HEK293 (cell line): ENCODE measurements at regions not wholly inside any gene's neighbourhood (a gene's known extent, or its start where the extent isn't known, plus 50 kb on each side); places are given as distances from the start of the nearest gene placed in this dataset.
A peak's percentile ranks its signal among the peaks of the same experiment; 100 is the strongest.

Experiments used
- CTCF ChIA-PET: fragments of 350-600 bp; formaldehyde crosslinking; extraction: SDS; loops from one replicate; lab custom pipeline; 2021; ENCODE audit warnings: antibody characterized with exemption; lab: Yijun Ruan, JAX
- POLR2A ChIA-PET: fragments of 300-600 bp; formaldehyde crosslinking; extraction: SDS; loops from one replicate; lab custom pipeline; 2020; ENCODE audit warnings: antibody characterized with exemption, inconsistent platforms; lab: Yijun Ruan, JAX
- H3K27ac ChIP-seq: fragments of 200-500 bp; sonication (Bioruptor generic); 2 replicates; pipeline ENCODE4 v1.5.1; 2014; ENCODE audit warnings: low read depth, low read length, control low read depth, inconsistent platforms; ENCODE audit errors: extremely low read depth
- H3K36me3 ChIP-seq, 2 experiments: fragments of 200-500 bp in 1 of 2; sonication (Bioruptor generic) in 1 of 2; 1 replicate in 1 of 2; 2 replicates in 1 of 2; pipeline ENCODE4 v1.5.1; 2014 to 2017; ENCODE audit warnings: inconsistent platforms in 2 of 2, low read length in 2 of 2; ENCODE audit not compliant: control insufficient read depth in 2 of 2, insufficient read depth in 1 of 2
- H3K4me1 ChIP-seq: fragments of 200-500 bp; sonication (Bioruptor generic); 2 replicates; pipeline ENCODE4 v1.5.1; 2014; ENCODE audit warnings: mild to moderate bottlenecking, low read length, inconsistent platforms; ENCODE audit not compliant: control insufficient read depth, insufficient read depth
- H3K4me3 ChIP-seq: 2 replicates; pipeline ENCODE4 v1.5.1; 2011; ENCODE audit warnings: low read depth, mild to moderate bottlenecking, control low read depth, low read length, moderate library complexity
- H3K9me3 ChIP-seq: fragments of 200-500 bp; sonication (Bioruptor generic); 2 replicates; pipeline ENCODE4 v1.5.1; 2014; ENCODE audit warnings: low read depth, low read length, inconsistent platforms; ENCODE audit not compliant: control insufficient read depth, insufficient read depth
- GLIS1 ChIP-seq: fragments of 450-650 bp; formaldehyde crosslinking; IDR thresholded peaks from 2 replicates; pipeline ENCODE4 v1.5.1; 2016; ENCODE audit warnings: missing biosample characterization, missing genetic modification characterization
- KLF17 ChIP-seq: fragments of 450-650 bp; formaldehyde crosslinking; IDR thresholded peaks from 2 replicates; pipeline ENCODE4 v1.5.1; 2016; ENCODE audit warnings: missing biosample characterization, missing genetic modification characterization
- PRDM4 ChIP-seq: fragments of 450-650 bp; formaldehyde crosslinking; IDR thresholded peaks from 2 replicates; pipeline ENCODE4 v1.5.1; 2017; ENCODE audit warnings: missing biosample characterization, missing genetic modification characterization
- PRDM6 ChIP-seq: fragments of 450-650 bp; formaldehyde crosslinking; IDR thresholded peaks from 2 replicates; pipeline ENCODE4 v1.5.1; 2017; ENCODE audit warnings: missing biosample characterization, missing genetic modification characterization
- RBAK ChIP-seq: fragments of 450-650 bp; formaldehyde crosslinking; IDR thresholded peaks from 2 replicates; pipeline ENCODE4 v1.5.1; 2016; ENCODE audit warnings: missing biosample characterization, missing genetic modification characterization
- ZBTB48 ChIP-seq: fragments of 450-650 bp; formaldehyde crosslinking; IDR thresholded peaks from 2 replicates; pipeline ENCODE4 v1.5.1; 2016; ENCODE audit warnings: missing biosample characterization, missing genetic modification characterization
- ZFHX2 ChIP-seq: fragments of 450-650 bp; formaldehyde crosslinking; conservative IDR thresholded peaks from 2 replicates; pipeline ENCODE4 v1.5.1; 2016; ENCODE audit warnings: missing biosample characterization, missing genetic modification characterization
- ZNF133 ChIP-seq: fragments of 450-650 bp; formaldehyde crosslinking; IDR thresholded peaks from 2 replicates; pipeline ENCODE4 v1.5.1; 2016; ENCODE audit warnings: missing biosample characterization, missing genetic modification characterization
- ZNF148 ChIP-seq: fragments of 450-650 bp; formaldehyde crosslinking; IDR thresholded peaks from 2 replicates; pipeline ENCODE4 v1.5.0; 2017; ENCODE audit warnings: missing biosample characterization, missing genetic modification characterization, borderline replicate concordance
- ZNF18 ChIP-seq: fragments of 450-650 bp; formaldehyde crosslinking; IDR thresholded peaks from 2 replicates; pipeline ENCODE4 v1.5.1; 2016; ENCODE audit warnings: missing biosample characterization, missing genetic modification characterization
- ZNF274 ChIP-seq, 2 experiments: fragments of 200-500 bp in 1 of 2; fragments of 450-650 bp in 1 of 2; sonication (Bioruptor generic) in 1 of 2; formaldehyde crosslinking in 1 of 2; IDR thresholded peaks; 2 replicates each; pipeline versions ENCODE4 v1.5.1 to v1.6.1; 2014 to 2016; ENCODE audit warnings: borderline replicate concordance in 1 of 2, inconsistent platforms in 1 of 2, low read length in 1 of 2, missing biosample characterization in 1 of 2, missing genetic modification characterization in 1 of 2
- ZNF335 ChIP-seq: fragments of 450-650 bp; formaldehyde crosslinking; conservative IDR thresholded peaks from 2 replicates; pipeline ENCODE4 v1.5.1; 2016; ENCODE audit warnings: missing biosample characterization, missing genetic modification characterization
- ZNF362 ChIP-seq: fragments of 450-650 bp; formaldehyde crosslinking; IDR thresholded peaks from 2 replicates; pipeline ENCODE4 v1.5.1; 2016; ENCODE audit warnings: missing biosample characterization, missing genetic modification characterization
- ZNF366 ChIP-seq: fragments of 450-650 bp; formaldehyde crosslinking; conservative IDR thresholded peaks from 2 replicates; pipeline ENCODE4 v1.5.1; 2016; ENCODE audit warnings: missing biosample characterization, missing genetic modification characterization
- ZNF394 ChIP-seq: fragments of 450-650 bp; formaldehyde crosslinking; IDR thresholded peaks from 2 replicates; pipeline ENCODE4 v1.5.1; 2016; ENCODE audit warnings: missing biosample characterization, missing genetic modification characterization, mild to moderate bottlenecking, moderate library complexity, borderline replicate concordance
- ZNF488 ChIP-seq: fragments of 450-650 bp; formaldehyde crosslinking; IDR thresholded peaks from 2 replicates; pipeline ENCODE4 v1.5.1; 2016; ENCODE audit warnings: missing biosample characterization, missing genetic modification characterization
- ZNF501 ChIP-seq: fragments of 450-650 bp; formaldehyde crosslinking; IDR thresholded peaks from 2 replicates; pipeline ENCODE4 v1.5.1; 2016; ENCODE audit warnings: missing biosample characterization, missing genetic modification characterization
- ZNF660 ChIP-seq: fragments of 450-650 bp; IDR thresholded peaks from 2 replicates; pipeline ENCODE4 v1.5.1; 2018; ENCODE audit warnings: missing biosample characterization, mild to moderate bottlenecking, missing genetic modification characterization
- ZNF707 ChIP-seq: fragments of 450-650 bp; formaldehyde crosslinking; IDR thresholded peaks from 2 replicates; pipeline ENCODE4 v1.5.1; 2016; ENCODE audit warnings: missing biosample characterization, missing genetic modification characterization
- ZNF76 ChIP-seq: fragments of 450-650 bp; formaldehyde crosslinking; IDR thresholded peaks from 2 replicates; pipeline ENCODE4; 2016; ENCODE audit warnings: low read depth, missing biosample characterization, missing genetic modification characterization, borderline replicate concordance
- ZNF777 ChIP-seq: fragments of 450-650 bp; formaldehyde crosslinking; IDR thresholded peaks from 2 replicates; pipeline ENCODE4 v1.5.1; 2017; ENCODE audit warnings: missing biosample characterization, missing genetic modification characterization, borderline replicate concordance
- ZSCAN30 ChIP-seq: fragments of 450-650 bp; IDR thresholded peaks from 2 replicates; pipeline ENCODE4 v1.5.1; 2018; ENCODE audit warnings: missing biosample characterization, mild to moderate bottlenecking, missing genetic modification characterization, moderate library complexity

GRCh38 chr4:156595041-156595440 is 376.6 kb downstream of the PDGFC start:
- TF ChIP-seq RBAK (tag by site-specific recombination) (no peak), ZNF777 (tag by site-specific recombination) (no peak), ZNF274 (IDR thresholded peaks at IDR 0.05; ENCODE audit: low read length) (no peak), ZNF274 (tag by site-specific recombination; IDR thresholded peaks at IDR 0.05; ENCODE audit: borderline replicate concordance) (no peak), ZNF133 (tag by site-specific recombination) (no peak), GLIS1 (tag by site-specific recombination) (no peak)
- Histone ChIP-seq H3K4me3 (no peak overlapping the region), H3K4me1 (peaks cover 7% of the 10 kb centered on the region), H3K9me3 (no peaks in the 10 kb centered on the region), H3K27ac (no peak overlapping the region), H3K36me3 (no peaks in the 10 kb centered on the region)
- ChIA-PET POLR2A (no interaction called here), CTCF (interaction anchor here (0.6 to 0.7 kb wide), 2 partner anchors 441 to 477 kb away, joined by 3 to 5 read pairs; no protein-coding TSS in a partner anchor)

- H3K4me1 ChIP-seq, result peaks cover 7% of the 10 kb centered on the region
- no peaks in the 10 kb centered on the region for H3K9me3 ChIP-seq
- no peak overlapping the region for H3K4me3 ChIP-seq
- ChIA-PET CTCF (interaction anchor here (0.6 kb wide), 1 partner anchor 441 kb away, joined by 5 read pairs; no protein-coding TSS in a partner anchor), POLR2A (no interaction called here)
- no peaks in the 10 kb centered on the region for H3K36me3 ChIP-seq
- no peak overlapping the region for H3K27ac ChIP-seq
- TF ChIP-seq ZBTB48 (tag by site-specific recombination) (no peak), ZNF148 (tag by site-specific recombination) (no peak), ZNF366 (tag by site-specific recombination) (no peak), PRDM6 (tag by site-specific recombination) (peak; percentile 25; the same call in 1 of the 2 replicates), ZNF488 (tag by site-specific recombination) (no peak), ZNF76 (tag by site-specific recombination) (no peak), ZNF707 (tag by site-specific recombination) (no peak), ZFHX2 (tag by site-specific recombination) (peak; percentile 26; the same call in 1 of the 2 replicates), ZNF18 (no peak), RBAK (tag by site-specific recombination) (no peak), PRDM4 (tag by site-specific recombination) (no peak), ZNF660 (tag by site-specific recombination) (no peak), ZNF394 (tag by site-specific recombination) (no peak), ZSCAN30 (tag by site-specific recombination) (peak; percentile 90), ZNF335 (tag by site-specific recombination) (peak; percentile 37), ZNF501 (tag by site-specific recombination) (no peak), ZNF362 (tag by site-specific recombination) (no peak), KLF17 (no peak)
These were observed 377.0 kb downstream of the PDGFC start for GRCh38 chr4:156594624-156595023.
